HG02588 (cell line): ENCODE measurements at regions not wholly inside any gene's neighbourhood (a gene's known extent, or its start where the extent isn't known, plus 50 kb on each side); places are given as distances from the start of the nearest gene placed in this dataset.

Experiments used
- ATAC-seq: cut with Tn5 transposase; IDR thresholded peaks from one replicate; pipeline ENCODE4 v1.9.1; 2021; ENCODE audit warnings: mild to moderate bottlenecking, moderate library complexity; ENCODE audit not compliant: unreplicated experiment

DNA sequence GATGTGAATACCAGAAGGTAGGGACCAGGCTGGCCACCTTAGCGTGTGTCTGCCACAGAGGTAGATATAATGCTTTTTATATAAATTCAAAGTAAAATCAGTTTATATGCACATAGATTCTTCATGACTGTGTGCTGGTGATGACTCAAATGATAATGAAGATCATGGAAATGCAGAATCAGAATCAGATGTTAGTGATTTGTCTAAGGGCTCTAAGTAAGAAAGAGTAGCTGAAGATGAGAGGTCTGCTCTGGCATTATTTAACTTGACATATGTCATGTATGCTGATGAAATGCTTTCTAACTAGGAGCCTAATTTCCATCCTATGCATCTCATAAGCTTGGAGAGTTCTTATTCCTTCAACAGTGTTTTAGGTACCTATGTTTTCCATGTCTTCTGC lies 50.3 kb upstream of the DPH6 start:
- ATAC-seq, result no peak

- peak; percentile 30 for ATAC-seq
Measured at GRCh38 chr15:35602836-35603235, 56.9 kb upstream of the DPH6 start.

DNA sequence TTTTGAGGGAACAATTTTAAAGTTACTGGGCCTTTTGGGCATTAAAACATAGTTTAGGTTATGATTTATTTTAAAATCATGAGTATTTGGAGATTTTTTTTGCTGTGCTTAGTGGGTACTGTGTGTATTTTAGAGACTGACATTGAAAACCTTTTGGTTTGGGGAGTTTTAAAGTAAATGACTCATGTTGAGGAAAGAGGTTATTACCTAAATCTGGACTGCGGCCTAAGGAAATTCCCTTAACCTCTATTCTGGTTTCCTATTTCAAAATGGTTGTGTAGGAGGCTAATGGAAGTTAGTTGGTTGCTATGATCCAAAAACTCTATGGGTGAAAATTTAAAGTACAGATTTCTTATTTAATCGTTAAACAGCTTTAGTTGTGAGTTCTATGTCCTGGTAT lies 57.3 kb upstream of the DPH6 start:
- ATAC-seq, result peak; percentile 71

GRCh38 chr15:35603856-35604255 lies 57.9 kb upstream of the DPH6 start:
- no peak for ATAC-seq

DNA sequence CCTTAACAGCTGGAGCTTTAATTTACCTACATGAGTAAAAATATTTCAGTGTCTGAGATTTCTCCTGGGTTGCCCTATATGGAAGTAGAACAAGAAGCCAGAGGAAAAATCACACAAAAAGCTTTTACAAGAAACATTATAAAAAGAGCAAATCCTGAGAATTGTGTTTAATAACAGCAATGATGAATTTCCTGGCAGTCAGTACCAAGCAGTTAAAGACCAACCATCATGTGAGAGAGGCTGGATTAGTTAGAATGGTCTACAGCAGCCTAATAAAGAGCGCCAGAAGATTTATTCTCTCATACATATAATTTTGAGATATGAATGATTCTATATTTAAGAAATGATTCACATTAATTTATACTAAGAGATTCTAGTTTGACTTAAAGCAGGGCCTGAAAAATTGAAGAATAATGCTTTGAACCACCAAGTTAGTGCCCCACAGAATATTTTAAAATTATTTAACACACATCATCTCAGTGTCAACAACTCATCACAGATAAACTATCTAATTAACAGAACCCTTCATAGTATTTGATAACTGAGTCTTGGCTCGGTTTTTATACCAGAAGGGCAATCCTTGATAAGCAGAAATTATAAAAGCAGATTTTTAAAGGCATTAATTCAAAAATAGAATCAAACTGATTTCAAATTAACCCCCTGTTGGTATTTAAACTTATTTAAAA lies 59.9 kb upstream of the DPH6 start:
- ATAC-seq, result no peak

- no peak for ATAC-seq
Measured at GRCh38 chr15:35606450-35606779, 60.5 kb upstream of the DPH6 start.

- ATAC-seq, result no peak
Measured at GRCh38 chr15:35616498-35617271, 70.7 kb upstream of the DPH6 start.

GRCh38 chr15:35618260-35619188 lies 72.6 kb upstream of the DPH6 start:
- no peak for ATAC-seq

- no peak for ATAC-seq
Measured at GRCh38 chr15:35622641-35623340, 76.8 kb upstream of the DPH6 start.

GRCh38 chr15:35624881-35625280 lies 78.9 kb upstream of the DPH6 start:
- ATAC-seq, result no peak

DNA sequence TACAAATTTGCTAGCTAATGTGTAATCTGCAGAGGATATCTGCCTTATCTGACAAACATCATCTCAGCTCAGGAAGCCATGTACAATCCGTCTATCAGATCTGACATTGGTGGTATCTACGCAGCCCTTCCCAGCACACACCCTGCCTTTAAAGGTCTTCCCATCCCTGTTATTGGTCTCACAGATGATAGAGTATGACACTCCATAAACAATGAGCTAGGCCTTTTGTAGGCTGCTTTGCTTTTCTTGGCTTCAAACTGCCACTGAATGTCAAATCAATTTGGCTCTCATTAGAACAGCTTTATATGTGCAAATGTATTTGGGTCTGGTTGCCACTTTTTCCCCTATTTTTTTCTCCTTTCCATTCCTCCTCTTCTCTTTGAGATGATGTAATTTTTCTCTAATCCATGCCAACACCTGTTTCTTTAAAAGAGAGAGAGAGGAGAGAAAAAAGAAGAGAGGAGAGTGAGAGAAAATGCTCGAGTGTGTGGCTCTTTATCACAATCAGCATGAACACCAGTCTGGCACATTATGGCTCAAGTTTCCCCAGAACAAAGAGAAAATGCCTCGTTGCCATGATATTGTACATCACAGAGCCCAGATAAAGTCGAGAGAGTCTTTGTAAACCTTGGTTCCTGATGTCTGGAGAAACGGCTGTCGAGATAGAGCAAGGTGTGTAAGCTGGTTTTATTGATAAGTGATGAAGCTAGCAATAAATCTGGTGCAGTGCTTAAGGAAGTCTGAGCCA lies 80.8 kb upstream of the DPH6 start:
- no peak for ATAC-seq

DNA sequence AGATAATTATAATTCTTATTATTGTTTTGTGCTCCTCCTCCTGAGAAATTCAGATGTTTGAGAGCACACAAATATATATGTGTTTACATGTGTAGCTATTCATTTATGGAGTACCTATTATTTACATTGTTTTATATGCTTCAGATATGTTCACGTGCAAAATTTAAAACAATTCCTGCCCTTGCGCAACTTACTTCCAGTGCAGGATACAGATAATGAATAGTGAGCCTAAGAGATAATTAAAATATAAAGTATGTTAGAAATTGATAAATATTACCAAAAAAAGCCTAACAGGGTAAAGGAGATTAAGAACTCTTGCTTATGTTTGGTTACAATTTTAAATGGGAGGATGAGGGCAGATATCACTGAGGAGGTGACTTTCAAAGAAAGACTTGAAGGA lies 81.7 kb upstream of the DPH6 start:
- no peak for ATAC-seq

GRCh38 chr15:35629766-35630165 lies 83.8 kb upstream of the DPH6 start:
- no peak for ATAC-seq

DNA sequence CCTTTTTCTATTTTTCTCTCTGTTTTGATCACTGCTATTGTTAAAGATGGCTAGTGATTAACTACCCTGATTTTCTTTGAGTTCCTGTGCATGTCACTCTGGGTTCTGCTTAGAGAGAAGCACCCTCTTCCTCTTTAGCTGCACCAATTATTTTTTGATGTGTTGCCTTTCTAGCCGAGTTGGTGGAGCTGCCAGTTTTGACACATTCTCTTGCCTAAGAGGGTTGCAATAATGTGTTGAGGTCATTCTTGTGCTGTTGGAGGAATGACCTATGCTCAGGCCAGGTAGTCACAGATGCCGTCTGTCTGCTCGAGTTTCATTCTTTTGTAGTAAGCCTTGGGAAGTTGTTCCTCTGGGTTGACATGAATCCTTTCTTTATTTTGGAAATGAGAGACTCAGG lies 84.6 kb upstream of the DPH6 start:
- no peak for ATAC-seq

- ATAC-seq, result no peak
Measured at GRCh38 chr15:35630985-35631384, 85.0 kb upstream of the DPH6 start.

GRCh38 chr15:35633677-35634076 lies 87.7 kb upstream of the DPH6 start:
- ATAC-seq, result no peak

DNA sequence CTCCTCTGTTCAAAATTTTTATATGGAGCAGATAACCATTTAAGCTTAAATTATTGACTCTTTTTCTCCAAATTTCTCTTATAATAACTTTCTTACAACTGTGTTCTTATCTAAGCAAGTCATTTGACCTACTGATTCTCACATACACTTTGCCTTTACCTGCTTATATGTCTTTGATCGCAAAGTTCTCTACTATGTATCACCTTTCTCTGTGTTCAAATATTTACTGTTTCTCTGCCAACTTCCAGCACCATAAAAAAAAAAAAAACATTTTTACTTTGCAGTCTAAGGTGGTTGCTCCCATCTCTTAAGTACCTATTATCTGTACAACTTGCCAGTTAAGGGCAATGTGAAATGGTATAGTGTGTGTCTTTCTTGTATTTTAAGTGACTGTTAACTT lies 100.8 kb upstream of the DPH6 start:
- ATAC-seq, result no peak

GRCh38 chr15:35647303-35647702 lies 101.3 kb upstream of the DPH6 start:
- no peak for ATAC-seq

- ATAC-seq, result no peak
Measured at GRCh38 chr15:35648941-35649340, 103.0 kb upstream of the DPH6 start.

DNA sequence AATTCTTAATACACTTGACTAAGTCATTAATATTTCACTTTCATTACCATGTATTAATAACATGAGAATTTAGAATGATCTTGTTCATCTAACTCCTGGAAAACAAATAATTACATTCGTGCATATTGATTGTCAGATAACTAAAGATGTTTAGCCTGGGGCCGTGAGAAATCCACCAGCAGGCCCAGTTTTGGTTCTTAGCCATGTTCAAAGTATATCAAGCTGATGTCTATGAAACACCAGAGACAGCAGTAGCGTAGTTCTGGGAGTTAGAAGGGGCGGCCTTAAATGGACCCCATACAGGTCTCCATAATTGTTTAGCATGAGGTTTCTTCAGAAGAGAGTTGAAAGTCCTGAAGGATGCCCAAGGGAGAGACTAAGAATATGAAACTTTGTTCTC lies 103.6 kb upstream of the DPH6 start:
- ATAC-seq, result no peak
